Astrocyte (in vitro differentiated cells and primary cell): ENCODE measurements at regions not wholly inside any gene's neighbourhood (a gene's known extent, or its start where the extent isn't known, plus 50 kb on each side); places are given as distances from the start of the nearest gene placed in this dataset.
"Not testable (repeated sequence)": the region's sequence is repeated elsewhere in the genome, so short reads cannot be mapped to it uniquely, and the experiment has no call there.

Experiments used
- DNase-seq: peaks from one replicate; pipeline ENCODE4 v3.0.0-alpha.2; 2010; ENCODE audit warnings: low read depth
- FAIRE-seq: peaks from 2 replicates; lab custom pipeline; 2011; peaks lifted over from hg19 to GRCh38; lab: Jason Lieb, UNC
- H2AFZ ChIP-seq: 2 replicates; pipeline ENCODE4 v1.6.0; 2012; ENCODE audit warnings: low read depth, low read length, inconsistent platforms
- H3K27ac ChIP-seq: 2 replicates; pipeline ENCODE4 v1.5.1; 2011; ENCODE audit warnings: low read depth, low read length, inconsistent platforms
- H3K27me3 ChIP-seq: 2 replicates; pipeline ENCODE4 v1.6.0; 2011; ENCODE audit warnings: low read length, inconsistent platforms; ENCODE audit not compliant: insufficient read depth
- H3K36me3 ChIP-seq: 2 replicates; pipeline ENCODE4 v1.5.1; 2011; ENCODE audit warnings: low read length, inconsistent platforms; ENCODE audit not compliant: insufficient read depth
- H3K4me1 ChIP-seq: 2 replicates; pipeline ENCODE4 v1.5.1; 2011; ENCODE audit warnings: low read length, inconsistent platforms; ENCODE audit not compliant: insufficient read depth
- H3K4me2 ChIP-seq: 2 replicates; pipeline ENCODE4 v1.6.0; 2012; ENCODE audit warnings: low read length, inconsistent platforms
- H3K4me3 ChIP-seq: 2 replicates; pipeline ENCODE4 v1.5.1; 2011; ENCODE audit warnings: low read depth, mild to moderate bottlenecking, low read length, inconsistent platforms; ENCODE audit not compliant: insufficient read depth
- H3K79me2 ChIP-seq: 2 replicates; pipeline ENCODE4 v1.6.0; 2012; ENCODE audit warnings: mild to moderate bottlenecking, low read length, inconsistent platforms; ENCODE audit not compliant: insufficient read depth
- H3K9ac ChIP-seq: 2 replicates; pipeline ENCODE4 v1.6.0; 2012; ENCODE audit warnings: mild to moderate bottlenecking, low read length, inconsistent platforms
- H3K9me3 ChIP-seq: 2 replicates; pipeline ENCODE4 v1.5.1; 2012; ENCODE audit warnings: low read depth, mild to moderate bottlenecking, low read length, inconsistent platforms; ENCODE audit not compliant: insufficient read depth
- H4K20me1 ChIP-seq: 2 replicates; pipeline ENCODE4 v1.6.0; 2012; ENCODE audit warnings: low read length, inconsistent platforms; ENCODE audit not compliant: insufficient read depth
- H3K27ac Mint-ChIP-seq: one replicate; pipeline ENCODE4 v1.8.0; 2021; ENCODE audit warnings: mild to moderate bottlenecking, mixed read lengths; ENCODE audit not compliant: unreplicated experiment
- H3K27me3 Mint-ChIP-seq: one replicate; pipeline ENCODE4 v1.8.0; 2021; ENCODE audit warnings: low read depth, mixed read lengths; ENCODE audit not compliant: unreplicated experiment
- H3K36me3 Mint-ChIP-seq: one replicate; pipeline ENCODE4 v1.8.0; 2021; ENCODE audit warnings: low read depth, mixed read lengths; ENCODE audit not compliant: unreplicated experiment
- H3K4me1 Mint-ChIP-seq: one replicate; pipeline ENCODE4 v1.8.0; 2021; ENCODE audit warnings: low read depth, mixed read lengths; ENCODE audit not compliant: unreplicated experiment
- H3K4me3 Mint-ChIP-seq: one replicate; pipeline ENCODE4 v1.8.0; 2021; ENCODE audit warnings: mild to moderate bottlenecking, moderate library complexity, mixed read lengths; ENCODE audit not compliant: unreplicated experiment
- H3K9me3 Mint-ChIP-seq: one replicate; pipeline ENCODE4 v1.8.0; 2021; ENCODE audit warnings: mild to moderate bottlenecking, mixed read lengths; ENCODE audit not compliant: unreplicated experiment
- CTCF ChIP-seq: IDR thresholded peaks from 2 replicates; pipeline ENCODE4 v1.5.1; 2011; ENCODE audit warnings: low read depth, mild to moderate bottlenecking, inconsistent platforms, low read length, moderate library complexity; ENCODE audit not compliant: insufficient read depth
- EZH2 ChIP-seq: IDR thresholded peaks from 2 replicates; pipeline ENCODE4 v1.6.1; 2012; ENCODE audit warnings: mild to moderate bottlenecking, low read length, inconsistent platforms; ENCODE audit not compliant: insufficient read depth

- not testable (repeated sequence) for H3K27me3 ChIP-seq, FAIRE-seq, H3K4me1 ChIP-seq, DNase-seq, H3K27ac Mint-ChIP-seq, H3K9me3 Mint-ChIP-seq, H3K9me3 ChIP-seq, H2AFZ ChIP-seq, H3K27ac ChIP-seq, H3K36me3 Mint-ChIP-seq, H3K36me3 ChIP-seq, H3K27me3 Mint-ChIP-seq, H3K79me2 ChIP-seq, H3K4me2 ChIP-seq, H3K4me3 ChIP-seq, H3K9ac ChIP-seq, H4K20me1 ChIP-seq, H3K4me3 Mint-ChIP-seq
- peaks cover 16% of the 10 kb centered on the region for H3K4me1 Mint-ChIP-seq
Observed at GRCh38 chr7:32662509-32662908, 167.2 kb downstream of the AVL9 start.

GRCh38 chr7:32661929-32662328 lies 166.6 kb downstream of the AVL9 start:
- H3K79me2 ChIP-seq, result no peaks in the 10 kb centered on the region
- no peak overlapping the region for H3K27ac Mint-ChIP-seq

GRCh38 chr7:32661501-32661900 lies 166.2 kb downstream of the AVL9 start:
- Histone ChIP-seq H3K4me3 (no peak overlapping the region), H3K36me3 (no peaks in the 10 kb centered on the region), H3K9ac (no peak overlapping the region), H3K27me3 (no peaks in the 10 kb centered on the region), H3K79me2 (no peaks in the 10 kb centered on the region), H3K27ac (no peak overlapping the region), H2AFZ (no peak overlapping the region), H4K20me1 (no peaks in the 10 kb centered on the region), H3K4me1 (no peaks in the 10 kb centered on the region), H3K9me3 (no peaks in the 10 kb centered on the region), H3K4me2 (no peak overlapping the region)
- H3K9me3 Mint-ChIP-seq, result no peaks in the 10 kb centered on the region
- H3K4me3 Mint-ChIP-seq, result no peak overlapping the region
- no peak overlapping the region for H3K27ac Mint-ChIP-seq
- no peaks in the 10 kb centered on the region for H3K27me3 Mint-ChIP-seq
- peaks cover 16% of the 10 kb centered on the region for H3K4me1 Mint-ChIP-seq
- DNase-seq, result no peak
- H3K36me3 Mint-ChIP-seq, result no peaks in the 10 kb centered on the region
- TF ChIP-seq EZH2 (no peak), CTCF (no peak)
- FAIRE-seq, result no peak

More at GRCh38 chr7:32661929-32662328, 166.6 kb downstream of the AVL9 start:
- FAIRE-seq, result no peak
- Mint-ChIP-seq H3K4me1 (peaks cover 16% of the 10 kb centered on the region), H3K9me3 (no peaks in the 10 kb centered on the region), H3K27me3 (no peaks in the 10 kb centered on the region), H3K4me3 (no peak overlapping the region), H3K36me3 (no peaks in the 10 kb centered on the region)
- Histone ChIP-seq H3K9ac (no peak overlapping the region), H3K27me3 (no peaks in the 10 kb centered on the region), H3K4me1 (no peaks in the 10 kb centered on the region), H3K27ac (no peak overlapping the region), H2AFZ (no peak overlapping the region), H3K9me3 (no peaks in the 10 kb centered on the region), H4K20me1 (no peaks in the 10 kb centered on the region), H3K36me3 (no peaks in the 10 kb centered on the region), H3K4me2 (no peak overlapping the region), H3K4me3 (no peak overlapping the region)
- TF ChIP-seq EZH2 (no peak), CTCF (no peak)
- no peak for DNase-seq
